Lower lobe of right lung (tissue), 2 donors: ENCODE measurements at regions not wholly inside any gene's neighbourhood (a gene's known extent, or its start where the extent isn't known, plus 50 kb on each side); places are given as distances from the start of the nearest gene placed in this dataset.
"Not testable (repeated sequence)": the region's sequence is repeated elsewhere in the genome, so short reads cannot be mapped to it uniquely, and the experiment has no call there.

ENCODE experiments used
- ATAC-seq, 2 donors: fragments of 200-7000 bp; cut with Tn5 transposase; one replicate each; pipeline ENCODE4 v1.9.1; 2020 to 2022; ENCODE audit warnings: mild to moderate bottlenecking in 2 of 2, moderate library complexity in 2 of 2
- DNase-seq: peaks from one replicate; pipeline ENCODE4 v3.0.0-alpha.2; 2020
- H3K27ac ChIP-seq: fragments of 200-600 bp; one replicate; pipeline ENCODE4 v1.8.0; 2022
- H3K27me3 ChIP-seq: fragments of 200-600 bp; one replicate; pipeline ENCODE4 v1.8.0; 2022; ENCODE audit warnings: low read depth
- H3K36me3 ChIP-seq: fragments of 200-600 bp; one replicate; pipeline ENCODE4 v1.8.0; 2022; ENCODE audit warnings: mild to moderate bottlenecking
- H3K4me1 ChIP-seq: fragments of 200-600 bp; one replicate; pipeline ENCODE4 v1.8.0; 2022
- H3K4me3 ChIP-seq: fragments of 200-600 bp; one replicate; pipeline ENCODE4 v1.8.0; 2022; ENCODE audit warnings: mild to moderate bottlenecking
- H3K9me3 ChIP-seq: fragments of 200-600 bp; one replicate; pipeline ENCODE4 v1.8.0; 2022
- CTCF ChIP-seq: fragments of 200-600 bp; IDR thresholded peaks from one replicate; pipeline ENCODE4 v1.8.0; 2022; ENCODE audit warnings: antibody characterized with exemption, mild to moderate bottlenecking
- intact Hi-C: fragments of 100-400 bp; cut with DNase I; formaldehyde crosslinking; loops from one replicate; pipeline ENCODE4 v1.11.0; 2022
- donor health status: DM: no; HTN: yes; CAD: no; lungs with severe emphysema.

GRCh38 chr12:88897723-88898122 is 317.5 kb upstream of the KITLG start:
- no peak for TF ChIP-seq CTCF
- Histone ChIP-seq H3K4me1 (no peaks in the 10 kb centered on the region), H3K36me3 (no peaks in the 10 kb centered on the region), H3K4me3 (no peak overlapping the region), H3K9me3 (no peaks in the 10 kb centered on the region), H3K27me3 (no peaks in the 10 kb centered on the region), H3K27ac (no peak overlapping the region)
- intact Hi-C loops = no loop called here
- ATAC-seq = no peak
- no peak for DNase-seq

- Histone ChIP-seq H3K27me3 (no peaks in the 10 kb centered on the region), H3K4me3 (no peak overlapping the region), H3K9me3 (no peaks in the 10 kb centered on the region), H3K4me1 (no peaks in the 10 kb centered on the region), H3K36me3 (no peaks in the 10 kb centered on the region), H3K27ac (no peak overlapping the region)
- DNase-seq (no peak), ATAC-seq (no peak)
- intact Hi-C loops = no loop called here
- TF ChIP-seq CTCF = no peak
These were observed 316.7 kb upstream of the KITLG start for GRCh38 chr12:88896958-88897357.

- H3K36me3 ChIP-seq = no peaks in the 10 kb centered on the region
- H3K27me3 ChIP-seq = no peaks in the 10 kb centered on the region
- ATAC-seq (no peak), DNase-seq (no peak)
- H3K9me3 ChIP-seq = no peaks in the 10 kb centered on the region
- H3K4me3 ChIP-seq = no peak overlapping the region
- intact Hi-C loops = no loop called here
- no peak overlapping the region for H3K27ac ChIP-seq
- no peaks in the 10 kb centered on the region for H3K4me1 ChIP-seq
- no peak for TF ChIP-seq CTCF
These were observed 315.4 kb upstream of the KITLG start for GRCh38 chr12:88895634-88896033.

- ATAC-seq (no peak), DNase-seq (no peak)
- intact Hi-C loops = no loop called here
- no peaks in the 10 kb centered on the region for H3K27me3 ChIP-seq
- no peak for TF ChIP-seq CTCF
- H3K9me3 ChIP-seq = no peaks in the 10 kb centered on the region
- H3K4me3 ChIP-seq = no peak overlapping the region
- H3K36me3 ChIP-seq = no peaks in the 10 kb centered on the region
- H3K4me1 ChIP-seq = no peaks in the 10 kb centered on the region
- H3K27ac ChIP-seq = no peak overlapping the region
These were observed 313.5 kb upstream of the KITLG start for GRCh38 chr12:88893801-88894200.

GRCh38 chr12:88891434-88891833 is 311.2 kb upstream of the KITLG start:
- DNase-seq, H3K27ac ChIP-seq, ATAC-seq, H3K4me3 ChIP-seq, H3K27me3 ChIP-seq, intact Hi-C loops, H3K4me1 ChIP-seq, H3K36me3 ChIP-seq, H3K9me3 ChIP-seq: not testable (repeated sequence)

GRCh38 chr12:88889326-88890110 is 309.2 kb upstream of the KITLG start:
- Histone ChIP-seq H3K27me3 (no peaks in the 10 kb centered on the region), H3K4me3 (no peak overlapping the region), H3K9me3 (no peaks in the 10 kb centered on the region), H3K27ac (no peak overlapping the region), H3K4me1 (no peaks in the 10 kb centered on the region), H3K36me3 (no peaks in the 10 kb centered on the region)
- ATAC-seq (no peak), DNase-seq (no peak)
- no peak for TF ChIP-seq CTCF
- intact Hi-C loops = no loop called here
